DND-41 (cell line): ENCODE measurements at regions not wholly inside any gene's neighbourhood (a gene's known extent, or its start where the extent isn't known, plus 50 kb on each side); places are given as distances from the start of the nearest gene placed in this dataset.

Source experiments
- ATAC-seq: fragments of 200-7000 bp; cut with Tn5 transposase; 3 replicates; pipeline ENCODE4 v1.9.1; 2021; ENCODE audit warnings: low read depth; ENCODE audit not compliant: insufficient read depth
- DNase-seq: peaks from one replicate; pipeline ENCODE4 v3.0.0-alpha.2; 2020
- H2AFZ ChIP-seq: 2 replicates; pipeline ENCODE4 v1.6.0; 2012; ENCODE audit warnings: low read depth, low read length
- H3K27ac ChIP-seq: 2 replicates; pipeline ENCODE4 v1.5.1; 2012; ENCODE audit warnings: low read length, inconsistent platforms
- H3K27me3 ChIP-seq: fragments of 200-600 bp; sonication (generic); 2 replicates; pipeline ENCODE4 v1.6.0; 2012; ENCODE audit warnings: low read length, mild to moderate bottlenecking, inconsistent platforms; ENCODE audit not compliant: insufficient read depth, poor library complexity
- H3K36me3 ChIP-seq: 2 replicates; pipeline ENCODE4 v1.5.1; 2012; ENCODE audit warnings: low read length, inconsistent platforms; ENCODE audit not compliant: insufficient read depth
- H3K4me1 ChIP-seq: 2 replicates; pipeline ENCODE4 v1.5.1; 2012; ENCODE audit warnings: mild to moderate bottlenecking, low read length; ENCODE audit not compliant: insufficient read depth
- H3K4me2 ChIP-seq: 2 replicates; pipeline ENCODE4 v1.6.0; 2012; ENCODE audit warnings: mild to moderate bottlenecking, moderate library complexity, low read length, inconsistent platforms; ENCODE audit not compliant: insufficient read depth
- H3K4me3 ChIP-seq, 2 experiments: fragments of 200-600 bp in 1 of 2; shearing (Covaris generic) in 1 of 2; 2 replicates each; pipeline ENCODE4 v1.5.1; 2012 to 2016; ENCODE audit warnings: inconsistent platforms in 2 of 2, low read length in 2 of 2, mild to moderate bottlenecking in 2 of 2, low read depth in 1 of 2, moderate library complexity in 1 of 2
- H3K79me2 ChIP-seq: 2 replicates; pipeline ENCODE4 v1.6.0; 2012; ENCODE audit warnings: low read length, inconsistent platforms; ENCODE audit not compliant: insufficient read depth
- H3K9ac ChIP-seq: 2 replicates; pipeline ENCODE4 v1.6.0; 2012; ENCODE audit warnings: low read depth, mild to moderate bottlenecking, inconsistent platforms, low read length, moderate library complexity
- H3K9me3 ChIP-seq: 2 replicates; pipeline ENCODE4 v1.5.1; 2012; ENCODE audit warnings: low read length, moderate library complexity, mild to moderate bottlenecking, inconsistent platforms; ENCODE audit not compliant: insufficient read depth, severe bottlenecking
- H4K20me1 ChIP-seq: 2 replicates; pipeline ENCODE4 v1.6.0; 2012; ENCODE audit warnings: low read length; ENCODE audit not compliant: insufficient read depth
- CTCF ChIP-seq: IDR thresholded peaks from 2 replicates; pipeline ENCODE4 v1.5.1; 2012; ENCODE audit warnings: borderline replicate concordance, low read length, moderate library complexity, mild to moderate bottlenecking; ENCODE audit not compliant: poor library complexity, severe bottlenecking; ENCODE audit errors: extremely low read depth
- EZH2 ChIP-seq: IDR thresholded peaks from 3 replicates; pipeline ENCODE4 v1.6.1; 2012; ENCODE audit warnings: borderline replicate concordance, low read depth, mild to moderate bottlenecking, moderate library complexity, low read length, inconsistent platforms; ENCODE audit not compliant: severe bottlenecking

- DNase-seq (no peak), ATAC-seq (no peak)
- TF ChIP-seq EZH2, result no peak
- no peak for TF ChIP-seq CTCF
- H2AFZ ChIP-seq, result no peak overlapping the region
- H3K79me2 ChIP-seq, result no peaks in the 10 kb centered on the region
- H4K20me1 ChIP-seq, result no peaks in the 10 kb centered on the region
- no peaks in the 10 kb centered on the region for H3K36me3 ChIP-seq
- H3K27ac ChIP-seq, result no peak overlapping the region
- no peak overlapping the region for H3K9ac ChIP-seq
- no peak overlapping the region for H3K4me2 ChIP-seq
- no peaks in the 10 kb centered on the region for H3K27me3 ChIP-seq
- no peaks in the 10 kb centered on the region for H3K9me3 ChIP-seq
- peaks cover 10% of the 10 kb centered on the region for H3K4me1 ChIP-seq
- no peak overlapping the region for H3K4me3 ChIP-seq
These were observed 55.4 kb upstream of the LARS2 start for GRCh38 chr3:45332901-45333407.

- Histone ChIP-seq H4K20me1 (no peaks in the 10 kb centered on the region), H3K9ac (no peak overlapping the region), H3K27me3 (peaks cover under 1% of the 10 kb centered on the region), H3K36me3 (no peaks in the 10 kb centered on the region), H3K4me1 (peaks cover 10% of the 10 kb centered on the region), H3K9me3 (no peaks in the 10 kb centered on the region), H3K4me2 (no peak overlapping the region), H2AFZ (no peak overlapping the region), H3K27ac (no peak overlapping the region), H3K79me2 (no peaks in the 10 kb centered on the region), H3K4me3 (no peak overlapping the region)
- no peak for TF ChIP-seq EZH2
- TF ChIP-seq CTCF, result peak; percentile 38
- ATAC-seq (peak; percentile 54; the same call in 2 of the 3 replicates), DNase-seq (peak; percentile 18)
These were observed 54.8 kb upstream of the LARS2 start for GRCh38 chr3:45333549-45333948.

- Histone ChIP-seq H3K27me3 (peaks cover 10% of the 10 kb centered on the region), H3K79me2 (no peaks in the 10 kb centered on the region), H3K4me3 (no peak overlapping the region), H4K20me1 (no peaks in the 10 kb centered on the region), H3K36me3 (no peaks in the 10 kb centered on the region), H3K9ac (no peak overlapping the region), H3K9me3 (no peaks in the 10 kb centered on the region), H3K27ac (no peak overlapping the region), H3K4me2 (no peak overlapping the region), H3K4me1 (no peaks in the 10 kb centered on the region), H2AFZ (no peak overlapping the region)
- TF ChIP-seq CTCF, result no peak
- TF ChIP-seq EZH2, result no peak
- DNase-seq (no peak), ATAC-seq (no peak)
These were observed 50.4 kb upstream of the LARS2 start for GRCh38 chr3:45337839-45338470.
